ENCODE measurements at regions not wholly inside any gene's neighbourhood (a gene's known extent, or its start where the extent isn't known, plus 50 kb on each side); places are given as distances from the start of the nearest gene placed in this dataset.

DNA sequence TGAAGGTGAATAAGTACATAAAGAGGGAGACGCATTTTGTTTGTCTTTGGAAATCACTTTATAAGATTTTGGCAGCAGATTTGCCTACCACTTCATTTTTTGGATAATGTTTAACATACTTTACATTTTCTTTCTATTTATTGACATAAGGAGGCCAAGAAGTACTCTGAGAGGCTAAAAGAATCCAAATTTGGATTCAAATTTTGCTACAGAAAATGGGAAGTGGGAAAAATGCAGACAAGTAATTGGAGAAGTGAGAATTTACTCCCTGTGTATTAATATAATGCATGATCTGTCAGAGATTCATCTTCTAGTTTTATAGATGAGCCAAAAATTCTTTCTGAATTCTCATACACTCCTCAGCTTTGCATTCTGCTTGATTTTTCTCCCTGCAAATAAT, 411.2 kb upstream of the CTNND2 start:
- 26% methylated on average over 1 of the region's 1 CpG for WGBS
- no peak for DNase-seq (ENCODE audit: extremely low spot score)
- TF ChIP-seq, protein P1, sequence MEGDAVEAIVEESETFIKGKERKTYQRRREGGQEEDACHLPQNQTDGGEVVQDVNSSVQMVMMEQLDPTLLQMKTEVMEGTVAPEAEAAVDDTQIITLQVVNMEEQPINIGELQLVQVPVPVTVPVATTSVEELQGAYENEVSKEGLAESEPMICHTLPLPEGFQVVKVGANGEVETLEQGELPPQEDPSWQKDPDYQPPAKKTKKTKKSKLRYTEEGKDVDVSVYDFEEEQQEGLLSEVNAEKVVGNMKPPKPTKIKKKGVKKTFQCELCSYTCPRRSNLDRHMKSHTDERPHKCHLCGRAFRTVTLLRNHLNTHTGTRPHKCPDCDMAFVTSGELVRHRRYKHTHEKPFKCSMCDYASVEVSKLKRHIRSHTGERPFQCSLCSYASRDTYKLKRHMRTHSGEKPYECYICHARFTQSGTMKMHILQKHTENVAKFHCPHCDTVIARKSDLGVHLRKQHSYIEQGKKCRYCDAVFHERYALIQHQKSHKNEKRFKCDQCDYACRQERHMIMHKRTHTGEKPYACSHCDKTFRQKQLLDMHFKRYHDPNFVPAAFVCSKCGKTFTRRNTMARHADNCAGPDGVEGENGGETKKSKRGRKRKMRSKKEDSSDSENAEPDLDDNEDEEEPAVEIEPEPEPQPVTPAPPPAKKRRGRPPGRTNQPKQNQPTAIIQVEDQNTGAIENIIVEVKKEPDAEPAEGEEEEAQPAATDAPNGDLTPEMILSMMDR (IDR thresholded peaks at IDR 0.05), result no peak
- TF ChIP-seq POLR2AphosphoS5 (IDR thresholded peaks at IDR 0.05) (no peak), POLR2A (IDR thresholded peaks at IDR 0.05; ENCODE audit: low read depth) (no peak), EP300 (IDR thresholded peaks at IDR 0.05) (no peak)

DNA sequence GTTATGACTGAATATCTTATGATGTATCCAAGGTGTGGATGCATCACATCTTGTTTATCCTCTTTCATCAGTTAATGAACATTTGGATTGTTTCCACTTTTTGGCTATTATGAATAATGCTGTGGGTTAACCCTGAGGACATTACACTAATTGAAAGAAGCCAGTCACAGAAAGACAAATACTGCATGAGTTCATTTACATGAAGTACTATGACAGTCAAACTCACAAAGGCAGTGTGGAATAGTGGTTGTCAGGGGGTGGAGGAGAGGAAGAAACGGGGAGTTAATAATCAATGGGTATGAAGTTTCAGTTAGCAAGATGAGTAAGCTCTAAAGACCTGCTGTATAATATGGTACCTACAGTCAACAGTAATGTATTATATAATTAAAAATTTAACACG, 409.4 kb upstream of the CTNND2 start:
- WGBS, result 77% methylated on average over 2 of the region's 2 CpGs
- Histone ChIP-seq H3K36me3 (no peaks in the 10 kb centered on the region), H3K4me3 (no peak overlapping the region), H3K4me1 (no peaks in the 10 kb centered on the region), H3K27me3 (no peaks in the 10 kb centered on the region), H3K9me3 (no peaks in the 10 kb centered on the region), H3K27ac (replicated peaks in 1 of 4) (no peak overlapping the region)
- intact Hi-C loops (cut with DNase I), result no loop called here
- TF ChIP-seq POLR2AphosphoS5 (IDR thresholded peaks at IDR 0.05) (no peak), EP300 (IDR thresholded peaks at IDR 0.05) (no peak), POLR2A (IDR thresholded peaks at IDR 0.05; ENCODE audit: low read depth) (no peak)
- TF ChIP-seq, protein P1 (IDR thresholded peaks at IDR 0.05), result no peak
- no peak for DNase-seq (ENCODE audit: extremely low spot score)

More for the DNA sequence above, 411.2 kb upstream of the CTNND2 start:
- Histone ChIP-seq H3K27ac (replicated peaks in 1 of 4) (no peak overlapping the region), H3K9me3 (no peaks in the 10 kb centered on the region), H3K4me3 (no peak overlapping the region), H3K36me3 (no peaks in the 10 kb centered on the region), H3K27me3 (no peaks in the 10 kb centered on the region), H3K4me1 (no peaks in the 10 kb centered on the region)
- intact Hi-C loops (cut with DNase I), result no loop called here

DNA sequence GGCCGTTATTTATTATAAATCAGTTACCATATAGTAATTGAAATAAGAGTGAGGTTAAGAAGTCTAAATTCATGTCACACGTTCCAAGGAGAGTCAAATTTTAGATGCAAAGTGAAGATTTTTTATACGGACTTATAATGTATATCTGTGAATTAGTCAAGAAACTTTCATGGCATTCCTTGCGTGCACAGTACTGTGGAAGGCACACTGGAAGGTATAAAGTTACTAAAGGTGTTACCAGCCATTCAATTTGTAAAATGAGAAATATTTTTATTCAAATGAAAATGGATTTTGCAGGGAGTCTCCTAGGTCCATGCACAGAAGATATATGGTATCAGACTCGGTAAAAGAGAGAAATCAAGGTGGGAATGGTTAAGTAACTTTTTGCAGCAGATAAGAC, 408.1 kb upstream of the CTNND2 start:
- H3K27ac ChIP-seq (replicated peaks in 1 of 4), result no peak overlapping the region
- intact Hi-C loops (cut with DNase I), result no loop called here

DNA sequence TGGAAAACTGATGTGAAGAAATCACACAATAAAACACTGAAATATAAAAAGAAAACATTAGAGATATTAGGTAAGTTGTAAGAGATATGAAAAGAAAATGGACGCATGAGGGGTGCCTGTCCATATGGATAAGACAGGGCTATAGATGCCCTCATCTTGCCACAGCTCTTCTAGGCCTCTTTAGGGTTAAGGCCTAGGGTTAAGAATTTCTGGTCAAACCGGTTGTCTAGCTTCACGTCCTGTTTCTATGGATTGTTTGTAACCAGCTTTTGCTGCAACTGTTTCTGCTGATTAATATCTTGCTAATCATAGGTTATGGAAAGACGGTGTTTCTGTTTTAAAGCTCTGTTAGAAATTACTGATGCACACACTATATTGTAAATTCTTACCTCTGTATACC, 389.9 kb upstream of the CTNND2 start:
- peaks cover 0 to 14% (median 4%) of the 10 kb centered on the region in 4 donors for H3K9me3 ChIP-seq
- H3K4me1 ChIP-seq, result no peaks in the 10 kb centered on the region
- H3K27me3 ChIP-seq, result no peaks in the 10 kb centered on the region
- no peak for DNase-seq (ENCODE audit: extremely low spot score)
- intact Hi-C loops (cut with DNase I), result no loop called here
- H3K4me3 ChIP-seq, result no peak overlapping the region
- no peaks in the 10 kb centered on the region for H3K36me3 ChIP-seq
- TF ChIP-seq POLR2AphosphoS5 (IDR thresholded peaks at IDR 0.05), result no peak
- no peak for TF ChIP-seq EP300 (IDR thresholded peaks at IDR 0.05)
- TF ChIP-seq POLR2A (IDR thresholded peaks at IDR 0.05; ENCODE audit: low read depth), result no peak
- TF ChIP-seq, protein P1 (IDR thresholded peaks at IDR 0.05), result no peak
- H3K27ac ChIP-seq (replicated peaks in 1 of 4), result no peak overlapping the region
- WGBS, result 87% methylated on average over 4 of the region's 4 CpGs

More for the DNA sequence above, 408.1 kb upstream of the CTNND2 start:
- Histone ChIP-seq H3K36me3 (no peaks in the 10 kb centered on the region), H3K27me3 (no peaks in the 10 kb centered on the region), H3K9me3 (no peaks in the 10 kb centered on the region), H3K4me1 (no peaks in the 10 kb centered on the region), H3K4me3 (no peak overlapping the region)
- no peak for TF ChIP-seq POLR2A (IDR thresholded peaks at IDR 0.05; ENCODE audit: low read depth)
- no peak for TF ChIP-seq EP300 (IDR thresholded peaks at IDR 0.05)
- TF ChIP-seq, protein P1 (IDR thresholded peaks at IDR 0.05), result no peak
- no peak for TF ChIP-seq POLR2AphosphoS5 (IDR thresholded peaks at IDR 0.05)
- 79% methylated on average over 5 of the region's 5 CpGs for WGBS
- DNase-seq (ENCODE audit: extremely low spot score), result no peak

DNA sequence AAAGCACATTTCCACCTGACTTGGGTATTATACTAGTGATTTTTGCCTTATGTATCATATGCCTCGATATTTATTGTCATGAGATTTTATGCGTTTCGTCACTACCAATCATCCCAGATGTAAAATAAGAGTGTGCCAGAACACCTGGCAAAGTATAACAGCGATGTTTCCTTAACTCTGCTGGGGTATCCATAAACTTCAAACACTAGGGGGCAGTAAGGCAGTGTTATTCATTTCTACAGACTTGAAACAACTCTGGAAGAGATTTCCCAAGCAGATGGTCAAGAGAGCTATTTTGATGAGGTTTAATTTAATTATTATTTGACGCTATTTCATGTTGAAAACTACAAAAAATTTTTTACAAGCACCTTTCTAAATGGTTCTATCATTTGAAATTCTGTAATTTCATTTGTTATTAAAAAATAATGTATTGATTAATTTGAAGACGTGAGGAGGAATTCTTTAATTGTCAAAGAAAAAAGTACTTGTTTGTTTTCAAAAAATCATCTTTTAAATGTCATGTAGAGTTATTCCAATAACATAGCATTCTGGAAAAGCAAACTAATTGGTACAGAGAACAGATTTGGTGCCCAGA, 388.5 kb upstream of the CTNND2 start:
- H3K27ac ChIP-seq (replicated peaks in 1 of 4), result no peak overlapping the region
- WGBS, result 38% methylated on average over 6 of the region's 6 CpGs
- intact Hi-C loops (cut with DNase I), result no loop called here
- peaks cover 0 to 14% (median 4%) of the 10 kb centered on the region in 4 donors for H3K9me3 ChIP-seq
- TF ChIP-seq EP300 (IDR thresholded peaks at IDR 0.05) (no peak), POLR2AphosphoS5 (IDR thresholded peaks at IDR 0.05) (no peak)
- no peak overlapping the region for H3K4me3 ChIP-seq
- no peaks in the 10 kb centered on the region for H3K4me1 ChIP-seq
- no peaks in the 10 kb centered on the region for H3K36me3 ChIP-seq
- H3K27me3 ChIP-seq, result no peaks in the 10 kb centered on the region
- no peak for DNase-seq (ENCODE audit: extremely low spot score)

All from esophagus muscularis mucosa (tissue), 4 donors.